ENCODE measurements at regions not wholly inside any gene's neighbourhood (a gene's known extent, or its start where the extent isn't known, plus 50 kb on each side); places are given as distances from the start of the nearest gene placed in this dataset.

- H3K4me3 ChIP-seq (ENCODE audit: low read depth, low read length): no peak overlapping the region
- DNase-seq (ENCODE audit: low read depth): no peak
- TF ChIP-seq POLR2A (IDR thresholded peaks at IDR 0.05; ENCODE audit: extremely low read depth, insufficient read length) (no peak), MAX (IDR thresholded peaks at IDR 0.05; ENCODE audit: low read depth, low read length) (no peak), MYC (IDR thresholded peaks at IDR 0.05; ENCODE audit: low read depth, low read length) (no peak), CTCF (IDR thresholded peaks at IDR 0.05; ENCODE audit: low read depth, low read length) (no peak)
Observed at GRCh38 chr3:135779590-135780235, 185.8 kb upstream of the PPP2R3A start.

GRCh38 chr3:135781026-135781815, 184.3 kb upstream of the PPP2R3A start:
- no peak for DNase-seq (ENCODE audit: low read depth)
- H3K4me3 ChIP-seq (ENCODE audit: low read depth, low read length): no peak overlapping the region
- TF ChIP-seq POLR2A (IDR thresholded peaks at IDR 0.05; ENCODE audit: extremely low read depth, insufficient read length) (no peak), MAX (IDR thresholded peaks at IDR 0.05; ENCODE audit: low read depth, low read length) (no peak), CTCF (IDR thresholded peaks at IDR 0.05; ENCODE audit: low read depth, low read length) (no peak), MYC (IDR thresholded peaks at IDR 0.05; ENCODE audit: low read depth, low read length) (no peak)

- TF ChIP-seq POLR2A (IDR thresholded peaks at IDR 0.05; ENCODE audit: extremely low read depth, insufficient read length) (no peak), MAX (IDR thresholded peaks at IDR 0.05; ENCODE audit: low read depth, low read length) (no peak), MYC (IDR thresholded peaks at IDR 0.05; ENCODE audit: low read depth, low read length) (no peak), CTCF (IDR thresholded peaks at IDR 0.05; ENCODE audit: low read depth, low read length) (no peak)
- H3K4me3 ChIP-seq (ENCODE audit: low read depth, low read length): no peak overlapping the region
- peak; percentile 64 for DNase-seq (ENCODE audit: low read depth)
Observed at GRCh38 chr3:135784557-135784956, 181.0 kb upstream of the PPP2R3A start.

GRCh38 chr3:135788146-135788545, 177.4 kb upstream of the PPP2R3A start:
- H3K4me3 ChIP-seq (ENCODE audit: low read depth, low read length): no peak overlapping the region
- DNase-seq (ENCODE audit: low read depth): no peak
- no peak for TF ChIP-seq MAX (IDR thresholded peaks at IDR 0.05; ENCODE audit: low read depth, low read length)
- no peak for TF ChIP-seq POLR2A (IDR thresholded peaks at IDR 0.05; ENCODE audit: extremely low read depth, insufficient read length)
- TF ChIP-seq MYC (IDR thresholded peaks at IDR 0.05; ENCODE audit: low read depth, low read length): no peak
- TF ChIP-seq CTCF (IDR thresholded peaks at IDR 0.05; ENCODE audit: low read depth, low read length): no peak

- TF ChIP-seq POLR2A (IDR thresholded peaks at IDR 0.05; ENCODE audit: extremely low read depth, insufficient read length) (no peak), MYC (IDR thresholded peaks at IDR 0.05; ENCODE audit: low read depth, low read length) (no peak), MAX (IDR thresholded peaks at IDR 0.05; ENCODE audit: low read depth, low read length) (no peak), CTCF (IDR thresholded peaks at IDR 0.05; ENCODE audit: low read depth, low read length) (no peak)
- no peak for DNase-seq (ENCODE audit: low read depth)
- no peak overlapping the region for H3K4me3 ChIP-seq (ENCODE audit: low read depth, low read length)
Observed at GRCh38 chr3:135788978-135789377, 176.6 kb upstream of the PPP2R3A start.
